Fibroblast of skin of back (primary cell): ENCODE measurements at regions not wholly inside any gene's neighbourhood (a gene's known extent, or its start where the extent isn't known, plus 50 kb on each side); places are given as distances from the start of the nearest gene placed in this dataset.

Experiments
- DNase-seq: peaks from one replicate; pipeline ENCODE4 v3.0.0-alpha.2; 2013

GRCh38 chr12:87784350-87784749 lies 244.9 kb downstream of the C12orf50 start:
- no peak for DNase-seq

- no peak for DNase-seq
Observed at GRCh38 chr12:87783467-87783866, 245.7 kb downstream of the C12orf50 start.

GRCh38 chr12:87782838-87783237 lies 246.4 kb downstream of the C12orf50 start:
- no peak for DNase-seq

GRCh38 chr12:87779858-87780498 lies 249.2 kb downstream of the C12orf50 start:
- no peak for DNase-seq

GRCh38 chr12:87779016-87779415 lies 250.2 kb downstream of the C12orf50 start:
- DNase-seq, result peak; percentile 41

- no peak for DNase-seq
Observed at GRCh38 chr12:87778065-87778464, 251.1 kb downstream of the C12orf50 start.

- no peak for DNase-seq
Observed at GRCh38 chr12:87775784-87776183, 253.4 kb downstream of the C12orf50 start.

GRCh38 chr12:87775051-87775450 lies 254.2 kb downstream of the C12orf50 start:
- DNase-seq, result no peak

- DNase-seq, result no peak
Observed at GRCh38 chr12:87772401-87772800, 256.8 kb downstream of the C12orf50 start.

GRCh38 chr12:87768501-87769287 lies 260.5 kb downstream of the C12orf50 start:
- DNase-seq, result no peak

GRCh38 chr12:87766044-87766443 lies 263.2 kb downstream of the C12orf50 start:
- DNase-seq, result no peak

- DNase-seq, result peak; percentile 9
Observed at GRCh38 chr12:87760943-87761342, 268.3 kb downstream of the C12orf50 start.

GRCh38 chr12:87758271-87758670 lies 270.9 kb downstream of the C12orf50 start:
- DNase-seq, result peak; percentile 18

GRCh38 chr12:87756721-87757120 lies 272.5 kb downstream of the C12orf50 start:
- DNase-seq, result no peak

- DNase-seq, result peak; percentile 95
Observed at GRCh38 chr12:87756111-87756510, 273.1 kb downstream of the C12orf50 start.

GRCh38 chr12:87728931-87729593 lies 300.1 kb downstream of the C12orf50 start:
- peak; percentile 2 for DNase-seq

- DNase-seq, result no peak
Observed at GRCh38 chr12:87720967-87721366, 308.2 kb downstream of the C12orf50 start.

- no peak for DNase-seq
Observed at GRCh38 chr12:87704374-87704773, 324.8 kb downstream of the C12orf50 start.

GRCh38 chr12:87690236-87690810 lies 338.9 kb downstream of the C12orf50 start:
- peak; percentile 13 for DNase-seq

GRCh38 chr12:87689196-87689595 lies 340.0 kb downstream of the C12orf50 start:
- no peak for DNase-seq

GRCh38 chr12:87687362-87687761 lies 341.8 kb downstream of the C12orf50 start:
- peak; percentile 70 for DNase-seq

- no peak for DNase-seq
Observed at GRCh38 chr12:87685696-87686095, 343.5 kb downstream of the C12orf50 start.

GRCh38 chr12:87679251-87679650 lies 349.9 kb downstream of the C12orf50 start:
- DNase-seq, result no peak
